ENCODE measurements at regions not wholly inside any gene's neighbourhood (a gene's known extent, or its start where the extent isn't known, plus 50 kb on each side); places are given as distances from the start of the nearest gene placed in this dataset.

DNA sequence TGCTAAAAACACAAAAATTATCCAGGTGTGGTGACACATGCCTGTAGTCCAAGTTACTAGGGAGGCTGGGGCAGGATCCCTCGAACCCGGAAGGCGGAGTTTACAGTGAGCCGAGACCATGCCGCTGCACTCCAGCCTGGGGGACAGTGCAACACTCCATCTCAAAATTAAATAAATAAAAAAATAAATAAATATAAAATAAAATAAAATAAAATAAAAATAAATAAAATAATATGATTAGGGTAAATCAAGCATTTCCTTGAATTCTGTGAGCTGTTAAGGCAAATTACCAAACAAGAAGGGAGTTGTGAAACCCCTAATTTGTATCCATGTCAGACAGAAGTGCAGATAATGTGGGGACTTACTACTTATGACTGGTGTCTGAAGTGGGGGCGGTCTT lies 1928.9 kb upstream of the IGFBP7 start:
- no peak for TF ChIP-seq TAF1 (IDR thresholded peaks at IDR 0.05; ENCODE audit: low read depth)
- TF ChIP-seq NFIC (IDR thresholded peaks at IDR 0.05): no peak
- no peak for TF ChIP-seq EGR1 (IDR thresholded peaks at IDR 0.05)
- TF ChIP-seq CEBPB (IDR thresholded peaks at IDR 0.05): no peak
- TF ChIP-seq, protein P1, sequence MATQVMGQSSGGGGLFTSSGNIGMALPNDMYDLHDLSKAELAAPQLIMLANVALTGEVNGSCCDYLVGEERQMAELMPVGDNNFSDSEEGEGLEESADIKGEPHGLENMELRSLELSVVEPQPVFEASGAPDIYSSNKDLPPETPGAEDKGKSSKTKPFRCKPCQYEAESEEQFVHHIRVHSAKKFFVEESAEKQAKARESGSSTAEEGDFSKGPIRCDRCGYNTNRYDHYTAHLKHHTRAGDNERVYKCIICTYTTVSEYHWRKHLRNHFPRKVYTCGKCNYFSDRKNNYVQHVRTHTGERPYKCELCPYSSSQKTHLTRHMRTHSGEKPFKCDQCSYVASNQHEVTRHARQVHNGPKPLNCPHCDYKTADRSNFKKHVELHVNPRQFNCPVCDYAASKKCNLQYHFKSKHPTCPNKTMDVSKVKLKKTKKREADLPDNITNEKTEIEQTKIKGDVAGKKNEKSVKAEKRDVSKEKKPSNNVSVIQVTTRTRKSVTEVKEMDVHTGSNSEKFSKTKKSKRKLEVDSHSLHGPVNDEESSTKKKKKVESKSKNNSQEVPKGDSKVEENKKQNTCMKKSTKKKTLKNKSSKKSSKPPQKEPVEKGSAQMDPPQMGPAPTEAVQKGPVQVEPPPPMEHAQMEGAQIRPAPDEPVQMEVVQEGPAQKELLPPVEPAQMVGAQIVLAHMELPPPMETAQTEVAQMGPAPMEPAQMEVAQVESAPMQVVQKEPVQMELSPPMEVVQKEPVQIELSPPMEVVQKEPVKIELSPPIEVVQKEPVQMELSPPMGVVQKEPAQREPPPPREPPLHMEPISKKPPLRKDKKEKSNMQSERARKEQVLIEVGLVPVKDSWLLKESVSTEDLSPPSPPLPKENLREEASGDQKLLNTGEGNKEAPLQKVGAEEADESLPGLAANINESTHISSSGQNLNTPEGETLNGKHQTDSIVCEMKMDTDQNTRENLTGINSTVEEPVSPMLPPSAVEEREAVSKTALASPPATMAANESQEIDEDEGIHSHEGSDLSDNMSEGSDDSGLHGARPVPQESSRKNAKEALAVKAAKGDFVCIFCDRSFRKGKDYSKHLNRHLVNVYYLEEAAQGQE (IDR thresholded peaks at IDR 0.05; ENCODE audit: low read depth): no peak
- TF ChIP-seq RAD21 (IDR thresholded peaks at IDR 0.05; ENCODE audit: low read depth): no peak
- TF ChIP-seq, protein P2, sequence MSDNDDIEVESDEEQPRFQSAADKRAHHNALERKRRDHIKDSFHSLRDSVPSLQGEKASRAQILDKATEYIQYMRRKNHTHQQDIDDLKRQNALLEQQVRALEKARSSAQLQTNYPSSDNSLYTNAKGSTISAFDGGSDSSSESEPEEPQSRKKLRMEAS (IDR thresholded peaks at IDR 0.05): no peak
- TF ChIP-seq ZBTB7A (IDR thresholded peaks at IDR 0.05; ENCODE audit: low read depth): no peak
- TF ChIP-seq EP300 (IDR thresholded peaks at IDR 0.05; ENCODE audit: borderline replicate concordance): no peak
- TF ChIP-seq, protein P3, sequence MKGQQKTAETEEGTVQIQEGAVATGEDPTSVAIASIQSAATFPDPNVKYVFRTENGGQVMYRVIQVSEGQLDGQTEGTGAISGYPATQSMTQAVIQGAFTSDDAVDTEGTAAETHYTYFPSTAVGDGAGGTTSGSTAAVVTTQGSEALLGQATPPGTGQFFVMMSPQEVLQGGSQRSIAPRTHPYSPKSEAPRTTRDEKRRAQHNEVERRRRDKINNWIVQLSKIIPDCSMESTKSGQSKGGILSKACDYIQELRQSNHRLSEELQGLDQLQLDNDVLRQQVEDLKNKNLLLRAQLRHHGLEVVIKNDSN (IDR thresholded peaks at IDR 0.05): no peak
- TF ChIP-seq YY1 (IDR thresholded peaks at IDR 0.05; ENCODE audit: low read depth): no peak
- TF ChIP-seq CREB1 (IDR thresholded peaks at IDR 0.05; ENCODE audit: low read depth): no peak
- TF ChIP-seq TCF12 (IDR thresholded peaks at IDR 0.05; ENCODE audit: low read depth): no peak

Measured in Ishikawa (cell line).